Mesodermal cell (in vitro differentiated cells): ENCODE measurements at regions not wholly inside any gene's neighbourhood (a gene's known extent, or its start where the extent isn't known, plus 50 kb on each side); places are given as distances from the start of the nearest gene placed in this dataset.
"Not testable (repeated sequence)": the region's sequence is repeated elsewhere in the genome, so short reads cannot be mapped to it uniquely, and the experiment has no call there.

Source experiments
- H3K27ac ChIP-seq: 2 replicates; pipeline ENCODE4 v1.7.0; 2013; ENCODE audit warnings: mild to moderate bottlenecking, low read depth, low read length, moderate library complexity; ENCODE audit not compliant: severe bottlenecking
- H3K36me3 ChIP-seq: 2 replicates; pipeline ENCODE4 v1.7.1; 2013; ENCODE audit warnings: mild to moderate bottlenecking, low read length, moderate library complexity; ENCODE audit not compliant: control insufficient read depth, insufficient read depth
- H3K4me1 ChIP-seq: one replicate; pipeline ENCODE4 v1.7.1; 2013; ENCODE audit warnings: mild to moderate bottlenecking, low read length; ENCODE audit not compliant: insufficient read depth, control insufficient read depth, poor library complexity, severe bottlenecking
- H3K4me3 ChIP-seq: 2 replicates; pipeline ENCODE4 v1.7.0; 2013; ENCODE audit warnings: low read length, control low read depth, mild to moderate bottlenecking; ENCODE audit not compliant: insufficient read depth, poor library complexity, severe bottlenecking; ENCODE audit errors: extremely low read depth
- H3K9me3 ChIP-seq: 2 replicates; pipeline ENCODE4 v1.7.1; 2013; ENCODE audit warnings: mild to moderate bottlenecking, low read length, moderate library complexity; ENCODE audit not compliant: control insufficient read depth
- WGBS, 2 experiments: methylation state at CpG; one replicate each; pipeline ENCODE4 v1.1.5; 2013; ENCODE audit warnings: missing lambda C conversion rate in 2 of 2; ENCODE audit not compliant: insufficient coverage in 2 of 2; 5-methylcytosine and 5-hydroxymethylcytosine counted together

GRCh38 chr2:139737659-139738058 lies 957.5 kb upstream of the NXPH2 start:
- no CpG with 5 or more reads among the region's 2 CpGs for WGBS, 2 experiments
- no peak overlapping the region for H3K27ac ChIP-seq
- no peaks in the 10 kb centered on the region for H3K9me3 ChIP-seq

GRCh38 chr2:139730197-139730596 lies 950.0 kb upstream of the NXPH2 start:
- H3K36me3 ChIP-seq = no peaks in the 10 kb centered on the region
- no peak overlapping the region for H3K27ac ChIP-seq
- no peak overlapping the region for H3K4me3 ChIP-seq
- WGBS, 2 experiments = 82 to 88% methylated on average over 2 to 4 of the region's 4 CpGs
- no peaks in the 10 kb centered on the region for H3K4me1 ChIP-seq
- no peaks in the 10 kb centered on the region for H3K9me3 ChIP-seq

More at GRCh38 chr2:139737659-139738058, 957.5 kb upstream of the NXPH2 start:
- Histone ChIP-seq H3K4me3 (no peak overlapping the region), H3K4me1 (no peaks in the 10 kb centered on the region), H3K36me3 (no peaks in the 10 kb centered on the region)

- Histone ChIP-seq H3K27ac (no peak overlapping the region), H3K36me3 (no peaks in the 10 kb centered on the region), H3K4me1 (no peaks in the 10 kb centered on the region), H3K4me3 (no peak overlapping the region), H3K9me3 (no peaks in the 10 kb centered on the region)
- WGBS, 2 experiments = 51 to 52% methylated on average over 3 of the region's 3 CpGs
These were observed 941.3 kb upstream of the NXPH2 start for GRCh38 chr2:139721411-139721995.

- Histone ChIP-seq H3K4me1 (no peaks in the 10 kb centered on the region), H3K9me3 (no peaks in the 10 kb centered on the region), H3K4me3 (no peak overlapping the region), H3K36me3 (no peaks in the 10 kb centered on the region), H3K27ac (no peak overlapping the region)
- WGBS, 2 experiments = 79 to 91% methylated on average over 2 to 3 of the region's 3 CpGs
These were observed 939.9 kb upstream of the NXPH2 start for GRCh38 chr2:139720056-139720455.

- Histone ChIP-seq H3K4me3 (no peak overlapping the region), H3K9me3 (no peaks in the 10 kb centered on the region), H3K27ac (no peak overlapping the region), H3K36me3 (no peaks in the 10 kb centered on the region), H3K4me1 (no peaks in the 10 kb centered on the region)
These were observed 924.4 kb upstream of the NXPH2 start for GRCh38 chr2:139704606-139705005.

GRCh38 chr2:139694327-139694726 lies 914.1 kb upstream of the NXPH2 start:
- WGBS, 2 experiments = no CpG with 5 or more reads among the region's 1 CpG
- H3K4me1 ChIP-seq = no peaks in the 10 kb centered on the region
- H3K9me3 ChIP-seq = no peaks in the 10 kb centered on the region
- no peaks in the 10 kb centered on the region for H3K36me3 ChIP-seq
- no peak overlapping the region for H3K4me3 ChIP-seq
- H3K27ac ChIP-seq = no peak overlapping the region

- no peaks in the 10 kb centered on the region for H3K9me3 ChIP-seq
- H3K4me3 ChIP-seq = no peak overlapping the region
- WGBS, 2 experiments = no CpG with 5 or more reads among the region's 3 CpGs
- no peaks in the 10 kb centered on the region for H3K4me1 ChIP-seq
- H3K27ac ChIP-seq = no peak overlapping the region
- no peaks in the 10 kb centered on the region for H3K36me3 ChIP-seq
These were observed 906.0 kb upstream of the NXPH2 start for GRCh38 chr2:139686205-139686604.

GRCh38 chr2:139685090-139685983 lies 905.1 kb upstream of the NXPH2 start:
- H3K9me3 ChIP-seq = no peaks in the 10 kb centered on the region
- WGBS, 2 experiments = 17 to 86% methylated on average over 1 to 2 of the region's 5 CpGs
- no peak overlapping the region for H3K27ac ChIP-seq
- no peak overlapping the region for H3K4me3 ChIP-seq
- H3K36me3 ChIP-seq = no peaks in the 10 kb centered on the region
- H3K4me1 ChIP-seq = no peaks in the 10 kb centered on the region

- Histone ChIP-seq H3K4me1 (no peaks in the 10 kb centered on the region), H3K27ac (no peak overlapping the region), H3K4me3 (no peak overlapping the region), H3K9me3 (no peaks in the 10 kb centered on the region), H3K36me3 (no peaks in the 10 kb centered on the region)
- 83 to 89% methylated on average over 4 to 5 of the region's 5 CpGs for WGBS, 2 experiments
These were observed 904.2 kb upstream of the NXPH2 start for GRCh38 chr2:139684286-139684860.

- H3K27ac ChIP-seq = no peak overlapping the region
- no peaks in the 10 kb centered on the region for H3K9me3 ChIP-seq
- H3K4me3 ChIP-seq = no peak overlapping the region
- no peaks in the 10 kb centered on the region for H3K36me3 ChIP-seq
- no peaks in the 10 kb centered on the region for H3K4me1 ChIP-seq
These were observed 894.4 kb upstream of the NXPH2 start for GRCh38 chr2:139674577-139674976.

- peak overlapping the region; percentile 59 for H3K27ac ChIP-seq
- H3K4me1 ChIP-seq, H3K36me3 ChIP-seq, H3K9me3 ChIP-seq, H3K4me3 ChIP-seq: not testable (repeated sequence)
- WGBS, 2 experiments = 83 to 86% methylated on average over 3 of the region's 4 CpGs
These were observed 893.3 kb upstream of the NXPH2 start for GRCh38 chr2:139673447-139673846.
